Peyer's patch (tissue), 4 donors: ENCODE measurements at regions not wholly inside any gene's neighbourhood (a gene's known extent, or its start where the extent isn't known, plus 50 kb on each side); places are given as distances from the start of the nearest gene placed in this dataset.

Source experiments
- CTCF ChIP-seq, 6 experiments: fragments of 450-650 bp in 4 of 6; fragments of 200-600 bp in 2 of 6; sonication (generic) in 1 of 6; IDR thresholded peaks; one replicate each; pipeline ENCODE4 v1.5.1; 2017 to 2019; ENCODE audit warnings: antibody characterized with exemption in 6 of 6, mild to moderate bottlenecking in 3 of 6, moderate library complexity in 1 of 6
- POLR2A ChIP-seq, 2 donors: fragments of 450-650 bp; IDR thresholded peaks; one replicate each; pipeline ENCODE4 v1.5.1; 2017; ENCODE audit warnings: antibody characterized with exemption in 2 of 2, mild to moderate bottlenecking in 2 of 2, moderate library complexity in 2 of 2

- no peak for TF ChIP-seq POLR2A (IDR thresholded peaks at IDR 0.05)
- TF ChIP-seq CTCF (IDR thresholded peaks at IDR 0.05), result no peak
Observed at GRCh38 chr1:104378414-104378813, 628.7 kb downstream of the AMY1C start.
